HepG2 (cell line): ENCODE measurements at regions not wholly inside any gene's neighbourhood (a gene's known extent, or its start where the extent isn't known, plus 50 kb on each side); places are given as distances from the start of the nearest gene placed in this dataset.

Experiments used
- ATAC-seq: fragments of 200-7000 bp; cut with Tn5 transposase; 3 replicates; pipeline ENCODE4 v1.9.1; 2020; ENCODE audit warnings: mild to moderate bottlenecking, moderate library complexity
- BruUV-seq: library from RNA; stranded (reverse); fragments of 400-500 nt; replicated peaks from 2 replicates; lab custom pipeline; 2021; lab: Mats Ljungman, UMichigan
- CTCF ChIA-PET: fragments of 300-600 bp; formaldehyde crosslinking; extraction: SDS; loops from one replicate; lab custom pipeline; 2021; ENCODE audit warnings: low total read pairs, inconsistent platforms, low intra/inter-chr PET ratio; lab: Yijun Ruan, JAX
- POLR2A ChIA-PET: fragments of 350-600 bp; sonication (Branson Sonifier 250); formaldehyde crosslinking; loops from one replicate; lab custom pipeline; 2020; ENCODE audit warnings: antibody characterized with exemption, inconsistent platforms; lab: Yijun Ruan, JAX
- DNase-seq: peaks from one replicate; pipeline ENCODE4 v3.0.0-alpha.2; 2015; ENCODE audit warnings: low spot score
- FAIRE-seq: peaks from 3 replicates; lab custom pipeline; 2011; peaks lifted over from hg19 to GRCh38; lab: Jason Lieb, UNC
- H2AFZ ChIP-seq: one replicate; pipeline ENCODE4 v1.6.1; 2011; ENCODE audit warnings: low read length, inconsistent platforms
- H3K27ac ChIP-seq: fragments of 300-600 bp; 3 replicates; pipeline ENCODE4 v1.8.0; 2011; ENCODE audit warnings: mixed run types, mild to moderate bottlenecking, mixed read lengths, low read length, inconsistent platforms; ENCODE audit not compliant: insufficient read depth; ENCODE audit errors: extremely low read length
- H3K27me3 ChIP-seq, 2 experiments: fragments of 200-600 bp in 1 of 2; 2 replicates in 1 of 2; 3 replicates in 1 of 2; pipeline versions ENCODE4 v1.6.0 to v1.8.0; 2011; ENCODE audit warnings: low read length in 2 of 2, mild to moderate bottlenecking in 2 of 2, moderate library complexity in 2 of 2, inconsistent platforms in 1 of 2; ENCODE audit not compliant: insufficient read depth in 2 of 2, control insufficient read depth in 1 of 2
- H3K36me3 ChIP-seq, 2 experiments: fragments of 200-600 bp in 1 of 2; replicated peaks in 1 of 2; 2 replicates in 1 of 2; 3 replicates in 1 of 2; pipeline versions ENCODE4 v1.5.1 to v1.8.0; 2011; ENCODE audit warnings: low read length in 2 of 2, inconsistent platforms in 1 of 2; ENCODE audit not compliant: insufficient read depth in 2 of 2, control insufficient read depth in 1 of 2
- H3K4me1 ChIP-seq: 2 replicates; pipeline ENCODE4 v1.5.1; 2012; ENCODE audit warnings: low read length, inconsistent platforms; ENCODE audit not compliant: insufficient read depth
- H3K4me2 ChIP-seq: 2 replicates; pipeline ENCODE4 v1.6.0; 2011; ENCODE audit warnings: low read depth, low read length, inconsistent platforms
- H3K4me3 ChIP-seq, 3 experiments: fragments of 200-600 bp in 1 of 3; sonication (generic), shearing (Covaris generic) in 1 of 3; replicated peaks in 1 of 3; 2 replicates each; pipeline ENCODE4 v1.5.1; 2011 to 2016; ENCODE audit warnings: low read length in 3 of 3, inconsistent platforms in 2 of 3, low read depth in 2 of 3, mild to moderate bottlenecking in 2 of 3, control low read depth in 1 of 3, mixed read lengths in 1 of 3; ENCODE audit not compliant: insufficient read depth in 1 of 3
- H3K79me2 ChIP-seq: one replicate; pipeline ENCODE4 v1.6.1; 2011; ENCODE audit warnings: low read length, inconsistent platforms; ENCODE audit not compliant: insufficient read depth
- H3K9ac ChIP-seq: 2 replicates; pipeline ENCODE4 v1.6.0; 2011; ENCODE audit warnings: mild to moderate bottlenecking, low read depth, low read length, inconsistent platforms; ENCODE audit not compliant: insufficient read depth
- H3K9me3 ChIP-seq: 2 replicates; pipeline ENCODE4 v1.5.1; 2012; ENCODE audit warnings: mild to moderate bottlenecking, low read length
- H4K20me1 ChIP-seq: 2 replicates; pipeline ENCODE4 v1.6.0; 2011; ENCODE audit warnings: inconsistent platforms, mild to moderate bottlenecking, low read length, moderate library complexity; ENCODE audit not compliant: insufficient read depth
- ETV5 ChIP-seq: IDR thresholded peaks from 2 replicates; pipeline ENCODE4 v1.6.1; 2018; ENCODE audit warnings: missing biosample characterization, missing genetic modification reagents, inconsistent platforms, borderline replicate concordance
- SMAD9 ChIP-seq: sonication (generic); formaldehyde crosslinking; IDR thresholded peaks from 2 replicates; pipeline ENCODE4 v1.5.1; 2020; ENCODE audit warnings: mild to moderate bottlenecking, missing genetic modification reagents
- SP140L ChIP-seq: sonication (generic); formaldehyde crosslinking; IDR thresholded peaks from 2 replicates; pipeline ENCODE4 v1.4.0; 2020; ENCODE audit warnings: missing genetic modification reagents, borderline replicate concordance
- TCF7 ChIP-seq: sonication (generic); IDR thresholded peaks from 2 replicates; pipeline ENCODE4 v1.6.1; 2016; ENCODE audit warnings: antibody characterized with exemption, low read depth
- ZC3H13 ChIP-seq: sonication (generic); formaldehyde crosslinking; IDR thresholded peaks from 2 replicates; pipeline ENCODE4 v1.8.1; 2023; ENCODE audit warnings: mild to moderate bottlenecking, missing genetic modification reagents, moderate library complexity
- ZFP37 ChIP-seq: sonication (generic); formaldehyde crosslinking; IDR thresholded peaks from 2 replicates; pipeline ENCODE4 v1.4.0; 2020; ENCODE audit warnings: missing genetic modification reagents, borderline replicate concordance
- ZFY ChIP-seq: sonication (generic); formaldehyde crosslinking; IDR thresholded peaks from 2 replicates; pipeline ENCODE4 v1.4.0; 2020; ENCODE audit warnings: missing genetic modification reagents
- WGBS: methylation state at CpG from one replicate; pipeline ENCODE4 v1.1.6; 2017; ENCODE audit warnings: low lambda C conversion rate; 5-methylcytosine and 5-hydroxymethylcytosine counted together
- in situ Hi-C: cut with HindIII; loops from 2 replicates; pipeline ENCODE4 v1.10.0; 2017; ENCODE audit warnings: low pct_unique_long_range_greater_than_20kb; ENCODE audit not compliant: extremely low pct_ligation_motif_present
- intact Hi-C: fragments of 100-400 bp; cut with micrococcal nuclease; formaldehyde crosslinking; loops from one replicate; pipeline ENCODE4 v1.10.0; 2022; ENCODE audit not compliant: unreplicated experiment
- TF ChIP-seq, protein P1 (sequence below): sonication (generic); formaldehyde crosslinking; IDR thresholded peaks from 2 replicates; pipeline ENCODE4 v1.4.0; 2020; ENCODE audit warnings: missing genetic modification reagents, borderline replicate concordance
- TF ChIP-seq, protein P2 (sequence below): sonication (generic); formaldehyde crosslinking; IDR thresholded peaks from 2 replicates; pipeline ENCODE4 v1.4.0; 2020; ENCODE audit warnings: mild to moderate bottlenecking, missing genetic modification reagents
- TF ChIP-seq, protein P3 (sequence below): sonication (generic); formaldehyde crosslinking; IDR thresholded peaks from 2 replicates; pipeline ENCODE4 v1.4.0; 2020; ENCODE audit warnings: missing genetic modification reagents, mild to moderate bottlenecking, borderline replicate concordance

DNA sequence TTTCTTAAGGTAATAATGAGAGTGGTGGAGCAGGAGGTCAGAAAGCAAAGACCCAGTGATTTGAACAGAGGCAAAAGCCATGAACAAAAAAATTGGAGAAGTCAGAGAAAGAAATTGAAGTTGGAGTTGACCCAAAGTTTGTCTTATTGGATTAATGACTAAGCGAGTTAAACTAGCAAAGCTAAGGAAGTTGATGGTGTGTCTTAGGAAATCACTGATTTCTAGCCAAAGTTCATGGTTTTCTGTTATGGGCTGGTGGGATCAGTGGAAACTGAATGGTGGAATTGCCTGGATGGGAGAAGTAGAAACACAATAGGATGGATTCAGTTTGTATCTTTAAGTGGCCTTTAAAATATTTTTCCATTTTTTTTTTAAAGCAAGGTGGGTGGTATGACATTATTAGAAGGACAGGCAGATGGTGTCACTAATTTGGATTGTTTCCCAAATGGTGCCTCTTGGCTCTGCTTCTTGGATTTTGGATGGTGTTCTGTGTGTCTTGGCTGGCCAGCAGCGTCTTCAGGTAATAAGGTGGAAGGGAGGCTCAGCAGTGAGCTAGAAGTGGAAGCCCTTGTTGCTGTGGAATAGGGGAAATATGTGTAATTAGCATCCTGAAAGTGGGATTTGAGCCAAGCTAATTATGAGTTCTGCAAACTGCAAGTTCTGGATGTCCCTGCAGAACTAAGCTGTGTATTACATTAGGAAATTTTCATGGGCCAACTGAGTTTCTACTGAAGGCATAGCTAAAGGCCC, 302.9 kb downstream of the LMO7 start (continued):
- TF ChIP-seq ZFP37, result no peak
- TF ChIP-seq, all 625 proteins: peak for 0

DNA sequence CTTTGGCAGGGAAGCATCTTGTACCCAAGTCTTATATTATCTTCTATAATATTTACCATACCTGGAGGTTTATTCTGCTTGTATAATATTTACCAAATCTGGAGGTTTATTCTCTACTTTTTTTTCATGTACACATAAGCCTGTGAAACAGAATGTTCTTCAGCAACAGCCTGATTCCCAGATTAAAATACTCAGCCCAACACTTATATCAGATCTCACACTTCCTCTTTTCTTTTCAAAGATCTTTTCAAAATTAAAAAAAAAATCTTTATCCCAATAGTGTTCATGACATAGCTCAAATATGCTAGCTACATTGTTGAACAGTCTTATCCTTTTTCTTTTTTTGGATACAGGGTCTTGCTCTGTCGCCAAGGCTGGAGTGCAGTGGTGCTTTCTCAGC, 300.7 kb downstream of the LMO7 start:
- Histone ChIP-seq H3K4me3 (no peak overlapping the region), H3K36me3 (no peaks in the 10 kb centered on the region), H3K4me2 (no peak overlapping the region), H4K20me1 (no peaks in the 10 kb centered on the region), H2AFZ (no peak overlapping the region), H3K27me3 (no peaks in the 10 kb centered on the region), H3K4me1 (no peaks in the 10 kb centered on the region), H3K9me3 (no peaks in the 10 kb centered on the region), H3K79me2 (no peaks in the 10 kb centered on the region), H3K27ac (no peak overlapping the region)
- no TSS peak for BruUV-seq
- FAIRE-seq, result no peak
- ChIA-PET CTCF (no interaction called here), POLR2A (no interaction called here)
- in situ Hi-C loops, result no loop called here
- no peak for DNase-seq
- no peak for ATAC-seq
- 10% methylated on average over 1 of the region's 1 CpG for WGBS
- TF ChIP-seq, protein P1, sequence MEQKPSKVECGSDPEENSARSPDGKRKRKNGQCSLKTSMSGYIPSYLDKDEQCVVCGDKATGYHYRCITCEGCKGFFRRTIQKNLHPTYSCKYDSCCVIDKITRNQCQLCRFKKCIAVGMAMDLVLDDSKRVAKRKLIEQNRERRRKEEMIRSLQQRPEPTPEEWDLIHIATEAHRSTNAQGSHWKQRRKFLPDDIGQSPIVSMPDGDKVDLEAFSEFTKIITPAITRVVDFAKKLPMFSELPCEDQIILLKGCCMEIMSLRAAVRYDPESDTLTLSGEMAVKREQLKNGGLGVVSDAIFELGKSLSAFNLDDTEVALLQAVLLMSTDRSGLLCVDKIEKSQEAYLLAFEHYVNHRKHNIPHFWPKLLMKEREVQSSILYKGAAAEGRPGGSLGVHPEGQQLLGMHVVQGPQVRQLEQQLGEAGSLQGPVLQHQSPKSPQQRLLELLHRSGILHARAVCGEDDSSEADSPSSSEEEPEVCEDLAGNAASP (CRISPR knock-in tag), result no peak
- TF ChIP-seq SMAD9 (no peak), ZFY (CRISPR knock-in tag) (no peak), SP140L (CRISPR knock-in tag) (no peak), TCF7 (no peak), ZC3H13 (CRISPR knock-in tag) (no peak), ETV5 (CRISPR knock-in tag) (no peak)
- TF ChIP-seq, protein P2, sequence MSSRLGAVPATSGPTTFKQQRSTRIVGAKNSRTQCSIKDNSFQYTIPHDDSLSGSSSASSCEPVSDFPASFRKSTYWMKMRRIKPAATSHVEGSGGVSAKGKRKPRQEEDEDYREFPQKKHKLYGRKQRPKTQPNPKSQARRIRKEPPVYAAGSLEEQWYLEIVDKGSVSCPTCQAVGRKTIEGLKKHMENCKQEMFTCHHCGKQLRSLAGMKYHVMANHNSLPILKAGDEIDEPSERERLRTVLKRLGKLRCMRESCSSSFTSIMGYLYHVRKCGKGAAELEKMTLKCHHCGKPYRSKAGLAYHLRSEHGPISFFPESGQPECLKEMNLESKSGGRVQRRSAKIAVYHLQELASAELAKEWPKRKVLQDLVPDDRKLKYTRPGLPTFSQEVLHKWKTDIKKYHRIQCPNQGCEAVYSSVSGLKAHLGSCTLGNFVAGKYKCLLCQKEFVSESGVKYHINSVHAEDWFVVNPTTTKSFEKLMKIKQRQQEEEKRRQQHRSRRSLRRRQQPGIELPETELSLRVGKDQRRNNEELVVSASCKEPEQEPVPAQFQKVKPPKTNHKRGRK (CRISPR knock-in tag), result no peak
- TF ChIP-seq, protein P3, sequence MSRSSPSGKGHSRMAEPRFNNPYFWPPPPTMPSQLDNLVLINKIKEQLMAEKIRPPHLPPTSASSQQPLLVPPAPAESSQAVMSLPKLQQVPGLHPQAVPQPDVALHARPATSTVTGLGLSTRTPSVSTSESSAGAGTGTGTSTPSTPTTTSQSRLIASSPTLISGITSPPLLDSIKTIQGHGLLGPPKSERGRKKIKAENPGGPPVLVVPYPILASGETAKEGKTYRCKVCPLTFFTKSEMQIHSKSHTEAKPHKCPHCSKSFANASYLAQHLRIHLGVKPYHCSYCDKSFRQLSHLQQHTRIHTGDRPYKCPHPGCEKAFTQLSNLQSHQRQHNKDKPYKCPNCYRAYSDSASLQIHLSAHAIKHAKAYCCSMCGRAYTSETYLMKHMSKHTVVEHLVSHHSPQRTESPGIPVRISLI (CRISPR knock-in tag), result no peak
- TF ChIP-seq, all 625 proteins: peak for 0
- H3K9ac ChIP-seq, result no peak overlapping the region
- intact Hi-C loops, result no loop called here
